Astrocyte of the cerebellum (primary cell): ENCODE measurements at regions not wholly inside any gene's neighbourhood (a gene's known extent, or its start where the extent isn't known, plus 50 kb on each side); places are given as distances from the start of the nearest gene placed in this dataset.

Experiments used
- DNase-seq: peaks from one replicate; pipeline ENCODE4 v3.0.0-alpha.2; 2011; ENCODE audit warnings: low read depth
- H3K4me3 ChIP-seq: 2 replicates; pipeline ENCODE4 v1.5.1; 2011; ENCODE audit warnings: mild to moderate bottlenecking, low read depth, low read length, moderate library complexity
- in situ Hi-C: cut with HindIII; loops from 2 replicates; pipeline ENCODE4 v1.10.0; 2017; ENCODE audit warnings: low sequenced_read_pairs
- TF ChIP-seq, protein P1 (sequence below): IDR thresholded peaks from 2 replicates; pipeline ENCODE4 v1.5.1; 2012; ENCODE audit warnings: low read length, low read depth, moderate library complexity, mild to moderate bottlenecking; ENCODE audit errors: missing control alignments

GRCh38 chr3:117120014-117120413 lies 410.4 kb downstream of the TUSC7 start:
- no peak for DNase-seq
- in situ Hi-C loops, result no loop called here
- TF ChIP-seq, protein P1, sequence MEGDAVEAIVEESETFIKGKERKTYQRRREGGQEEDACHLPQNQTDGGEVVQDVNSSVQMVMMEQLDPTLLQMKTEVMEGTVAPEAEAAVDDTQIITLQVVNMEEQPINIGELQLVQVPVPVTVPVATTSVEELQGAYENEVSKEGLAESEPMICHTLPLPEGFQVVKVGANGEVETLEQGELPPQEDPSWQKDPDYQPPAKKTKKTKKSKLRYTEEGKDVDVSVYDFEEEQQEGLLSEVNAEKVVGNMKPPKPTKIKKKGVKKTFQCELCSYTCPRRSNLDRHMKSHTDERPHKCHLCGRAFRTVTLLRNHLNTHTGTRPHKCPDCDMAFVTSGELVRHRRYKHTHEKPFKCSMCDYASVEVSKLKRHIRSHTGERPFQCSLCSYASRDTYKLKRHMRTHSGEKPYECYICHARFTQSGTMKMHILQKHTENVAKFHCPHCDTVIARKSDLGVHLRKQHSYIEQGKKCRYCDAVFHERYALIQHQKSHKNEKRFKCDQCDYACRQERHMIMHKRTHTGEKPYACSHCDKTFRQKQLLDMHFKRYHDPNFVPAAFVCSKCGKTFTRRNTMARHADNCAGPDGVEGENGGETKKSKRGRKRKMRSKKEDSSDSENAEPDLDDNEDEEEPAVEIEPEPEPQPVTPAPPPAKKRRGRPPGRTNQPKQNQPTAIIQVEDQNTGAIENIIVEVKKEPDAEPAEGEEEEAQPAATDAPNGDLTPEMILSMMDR, result no peak
- no peak overlapping the region for H3K4me3 ChIP-seq

- TF ChIP-seq, protein P1, result no peak
- H3K4me3 ChIP-seq, result no peak overlapping the region
- no peak for DNase-seq
- in situ Hi-C loops, result no loop called here
Measured at GRCh38 chr3:117122609-117123008, 413.0 kb downstream of the TUSC7 start.

DNA sequence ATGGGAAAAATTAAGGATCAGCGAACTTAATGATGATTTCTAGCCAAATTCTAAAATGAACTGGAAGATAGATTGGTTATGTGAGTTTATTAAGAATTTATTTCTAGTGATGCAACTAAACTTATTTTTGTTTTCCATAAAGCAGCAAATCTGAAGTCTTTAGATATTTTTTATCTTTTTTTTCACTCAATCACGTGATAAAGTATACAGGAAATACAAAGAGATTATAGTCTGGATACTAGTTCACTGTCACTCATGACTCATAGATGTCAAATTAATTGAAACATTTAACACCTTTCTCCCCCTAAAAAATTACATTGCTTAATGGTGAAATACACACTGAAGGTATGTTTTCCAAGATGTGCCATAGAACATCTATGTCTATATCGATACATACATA lies 416.9 kb downstream of the TUSC7 start:
- TF ChIP-seq, protein P1, result no peak
- no peak overlapping the region for H3K4me3 ChIP-seq
- no peak for DNase-seq
- in situ Hi-C loops, result no loop called here

- TF ChIP-seq, protein P1, result no peak
- in situ Hi-C loops, result no loop called here
- no peak overlapping the region for H3K4me3 ChIP-seq
- no peak for DNase-seq
Measured at GRCh38 chr3:117126946-117127546, 417.5 kb downstream of the TUSC7 start.

GRCh38 chr3:117128133-117128532 lies 418.6 kb downstream of the TUSC7 start:
- TF ChIP-seq, protein P1, result no peak
- in situ Hi-C loops, result no loop called here

GRCh38 chr3:117128872-117129271 lies 419.3 kb downstream of the TUSC7 start:
- TF ChIP-seq, protein P1, result no peak
- in situ Hi-C loops, result no loop called here
- H3K4me3 ChIP-seq, result no peak overlapping the region
- no peak for DNase-seq

More at GRCh38 chr3:117128133-117128532, 418.6 kb downstream of the TUSC7 start:
- no peak for DNase-seq
- H3K4me3 ChIP-seq, result no peak overlapping the region
